Activated naive CD4-positive, alpha-beta T cell treated with anti-CD3 and anti-CD28 coated beads for 36 hours (primary cell): ENCODE measurements at regions not wholly inside any gene's neighbourhood (a gene's known extent, or its start where the extent isn't known, plus 50 kb on each side); places are given as distances from the start of the nearest gene placed in this dataset.

Experiments
- CTCF ChIA-PET: fragments of 350-600 bp; sonication (Branson Sonifier 250); formaldehyde crosslinking; loops from one replicate; lab custom pipeline; 2021; ENCODE audit warnings: antibody characterized with exemption; lab: Charles Lee
- DNase-seq: peaks from one replicate; pipeline ENCODE4 v3.0.0-alpha.2; 2020
- H3K27ac Mint-ChIP-seq: one replicate; pipeline ENCODE4 v1.8.0; 2021; ENCODE audit warnings: mild to moderate bottlenecking, mixed read lengths
- H3K27me3 Mint-ChIP-seq: one replicate; pipeline ENCODE4 v1.8.0; 2021; ENCODE audit warnings: low read depth, mixed read lengths
- H3K36me3 Mint-ChIP-seq: one replicate; pipeline ENCODE4 v1.8.0; 2021; ENCODE audit warnings: low read depth, mixed read lengths
- H3K4me1 Mint-ChIP-seq: one replicate; pipeline ENCODE4 v1.8.0; 2021; ENCODE audit warnings: low read depth, mixed read lengths
- H3K4me3 Mint-ChIP-seq: one replicate; pipeline ENCODE4 v1.8.0; 2021; ENCODE audit warnings: mild to moderate bottlenecking, moderate library complexity, mixed read lengths
- H3K9me3 Mint-ChIP-seq: one replicate; pipeline ENCODE4 v1.8.0; 2021; ENCODE audit warnings: mixed read lengths
- intact Hi-C: fragments of 100-400 bp; cut with micrococcal nuclease; formaldehyde crosslinking; loops from one replicate; pipeline ENCODE4 v1.15.1; 2023

GRCh38 chr10:64059884-64060283 is 538.7 kb downstream of the REEP3 start:
- CTCF ChIA-PET, result interaction anchor here (0.6 to 1.7 kb wide), 2 partner anchors 189 to 193 kb away, joined by 3 read pairs; no protein-coding TSS in a partner anchor
- no peaks in the 10 kb centered on the region for H3K9me3 Mint-ChIP-seq
- no peaks in the 10 kb centered on the region for H3K36me3 Mint-ChIP-seq
- intact Hi-C loops, result no loop called here
- H3K27me3 Mint-ChIP-seq, result peaks cover 8% of the 10 kb centered on the region
- H3K27ac Mint-ChIP-seq, result no peak overlapping the region
- no peak for DNase-seq
- no peaks in the 10 kb centered on the region for H3K4me1 Mint-ChIP-seq
- H3K4me3 Mint-ChIP-seq, result no peak overlapping the region

- Mint-ChIP-seq H3K4me1 (no peaks in the 10 kb centered on the region), H3K9me3 (no peaks in the 10 kb centered on the region), H3K27ac (no peak overlapping the region), H3K4me3 (no peak overlapping the region), H3K27me3 (peaks cover 5% of the 10 kb centered on the region), H3K36me3 (no peaks in the 10 kb centered on the region)
- DNase-seq, result no peak
- CTCF ChIA-PET, result interaction anchor here (0.6 to 1.7 kb wide), 2 partner anchors 190 to 194 kb away, joined by 3 read pairs; no protein-coding TSS in a partner anchor
- intact Hi-C loops, result no loop called here
Observed at GRCh38 chr10:64060389-64060788, 539.2 kb downstream of the REEP3 start.

- DNase-seq, result no peak
- Mint-ChIP-seq H3K4me3 (no peak overlapping the region), H3K4me1 (no peaks in the 10 kb centered on the region), H3K27ac (no peak overlapping the region), H3K9me3 (no peaks in the 10 kb centered on the region), H3K36me3 (no peaks in the 10 kb centered on the region), H3K27me3 (peaks cover 4% of the 10 kb centered on the region)
- CTCF ChIA-PET, result interaction anchor here (0.7 kb wide), 1 partner anchor 18 kb away, joined by 3 read pairs; no protein-coding TSS in a partner anchor
- intact Hi-C loops, result no loop called here
Observed at GRCh38 chr10:64062793-64063192, 541.6 kb downstream of the REEP3 start.

DNA sequence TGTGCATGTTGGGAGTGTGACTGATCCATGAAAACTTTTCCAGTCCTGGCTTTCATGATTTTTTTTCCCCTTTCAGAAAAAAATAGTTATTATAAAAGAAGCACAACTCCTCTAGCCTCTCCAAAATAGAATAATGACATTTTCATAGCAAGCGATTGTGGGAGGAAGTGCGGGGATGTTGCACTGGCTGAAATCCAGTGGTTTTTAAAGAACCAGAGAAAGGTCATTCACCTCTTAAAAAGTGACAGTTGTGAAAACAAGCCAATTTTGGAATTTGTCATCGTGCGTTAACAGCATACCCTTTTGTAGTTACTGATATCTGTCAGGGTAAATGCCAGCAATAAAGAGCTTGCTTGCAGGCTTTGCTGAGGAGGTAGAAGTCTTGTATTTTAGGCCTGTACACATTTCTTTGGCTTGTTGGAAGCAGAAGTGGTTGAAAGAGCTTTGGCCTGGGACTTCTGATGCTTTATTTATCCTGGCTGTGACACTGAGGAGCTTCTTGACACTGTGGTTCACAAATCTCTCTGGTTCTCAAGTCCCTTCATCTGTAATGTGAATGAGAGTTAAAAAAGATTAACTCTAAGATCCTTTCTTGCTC is 545.9 kb downstream of the REEP3 start:
- H3K36me3 Mint-ChIP-seq, result no peaks in the 10 kb centered on the region
- DNase-seq, result no peak
- CTCF ChIA-PET, result no interaction called here
- H3K27me3 Mint-ChIP-seq, result peaks cover 9% of the 10 kb centered on the region
- no peak overlapping the region for H3K27ac Mint-ChIP-seq
- no peaks in the 10 kb centered on the region for H3K9me3 Mint-ChIP-seq
- H3K4me1 Mint-ChIP-seq, result no peaks in the 10 kb centered on the region
- H3K4me3 Mint-ChIP-seq, result no peak overlapping the region
- intact Hi-C loops, result no loop called here

- Mint-ChIP-seq H3K27me3 (peaks cover 11% of the 10 kb centered on the region), H3K36me3 (no peaks in the 10 kb centered on the region), H3K4me1 (no peaks in the 10 kb centered on the region), H3K4me3 (no peak overlapping the region), H3K9me3 (no peaks in the 10 kb centered on the region), H3K27ac (no peak overlapping the region)
- no peak for DNase-seq
- intact Hi-C loops, result no loop called here
- CTCF ChIA-PET, result no interaction called here
Observed at GRCh38 chr10:64067859-64068258, 546.7 kb downstream of the REEP3 start.

GRCh38 chr10:64070241-64070640 is 549.0 kb downstream of the REEP3 start:
- Mint-ChIP-seq H3K4me1 (no peaks in the 10 kb centered on the region), H3K9me3 (no peaks in the 10 kb centered on the region), H3K27me3 (peaks cover 9% of the 10 kb centered on the region), H3K27ac (no peak overlapping the region), H3K36me3 (no peaks in the 10 kb centered on the region), H3K4me3 (no peak overlapping the region)
- CTCF ChIA-PET, result no interaction called here
- no peak for DNase-seq
- intact Hi-C loops, result no loop called here

DNA sequence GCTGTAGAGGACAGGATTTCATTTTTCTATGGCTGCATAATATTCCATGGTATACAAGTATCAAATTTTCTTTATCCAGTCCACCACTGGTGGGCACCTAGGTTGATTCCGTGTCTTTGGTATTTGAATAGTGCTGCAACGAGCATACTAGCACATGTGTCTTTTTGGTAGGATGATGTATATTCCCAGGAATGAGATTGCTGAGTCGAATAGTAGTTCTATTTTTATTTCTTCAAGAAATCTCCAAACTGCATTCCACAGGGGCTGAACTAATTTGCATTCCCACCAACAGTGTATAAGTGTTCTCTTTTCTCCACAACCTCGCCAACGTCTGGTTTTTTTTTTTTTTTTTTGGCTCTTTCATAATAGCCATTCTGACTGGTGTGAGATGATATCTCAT is 550.0 kb downstream of the REEP3 start:
- CTCF ChIA-PET, result no interaction called here
- no peaks in the 10 kb centered on the region for H3K4me1 Mint-ChIP-seq
- intact Hi-C loops, result no loop called here
- no peak overlapping the region for H3K27ac Mint-ChIP-seq
- peaks cover 9% of the 10 kb centered on the region for H3K27me3 Mint-ChIP-seq
- H3K4me3 Mint-ChIP-seq, result no peak overlapping the region
- no peaks in the 10 kb centered on the region for H3K9me3 Mint-ChIP-seq
- no peak for DNase-seq
- no peaks in the 10 kb centered on the region for H3K36me3 Mint-ChIP-seq

- Mint-ChIP-seq H3K36me3 (no peaks in the 10 kb centered on the region), H3K4me1 (no peaks in the 10 kb centered on the region)
Observed at GRCh38 chr10:64075604-64076003, 554.4 kb downstream of the REEP3 start.

DNA sequence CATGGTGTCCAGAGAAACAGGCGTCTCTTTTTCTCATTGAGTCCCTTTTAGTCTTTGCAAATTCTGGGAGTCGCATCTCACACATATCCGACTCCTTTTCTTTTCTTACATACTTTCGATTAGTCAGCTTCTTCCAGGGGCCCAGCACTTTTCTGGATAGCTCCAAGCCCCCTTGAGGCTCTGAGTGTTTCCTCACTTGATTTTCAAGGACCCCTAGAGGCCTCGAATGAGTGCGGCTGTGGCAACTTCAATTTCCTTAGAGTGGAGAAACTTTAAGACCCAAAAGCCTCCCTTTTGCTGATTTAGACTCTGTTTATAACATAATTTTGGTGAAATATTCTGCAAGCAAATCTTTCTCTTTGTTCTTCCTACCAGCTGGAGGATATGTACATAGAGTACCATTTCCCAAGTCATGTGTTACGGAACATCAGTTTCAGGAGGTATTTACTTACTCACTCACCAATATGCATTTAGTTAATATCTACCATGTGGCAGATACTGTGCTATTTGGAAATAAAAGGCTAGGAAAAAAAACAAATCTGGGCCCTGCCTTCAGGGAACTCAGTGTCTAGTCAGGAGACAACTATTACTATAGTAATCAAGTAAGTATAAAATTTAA is 555.2 kb downstream of the REEP3 start:
- H3K27ac Mint-ChIP-seq, result no peak overlapping the region
- no peaks in the 10 kb centered on the region for H3K9me3 Mint-ChIP-seq
- CTCF ChIA-PET, result no interaction called here
- intact Hi-C loops, result no loop called here
- no peak overlapping the region for H3K4me3 Mint-ChIP-seq
- no peak for DNase-seq
- H3K27me3 Mint-ChIP-seq, result peaks cover 7% of the 10 kb centered on the region
- H3K36me3 Mint-ChIP-seq, result no peaks in the 10 kb centered on the region
- H3K4me1 Mint-ChIP-seq, result no peaks in the 10 kb centered on the region

More at GRCh38 chr10:64075604-64076003, 554.4 kb downstream of the REEP3 start:
- Mint-ChIP-seq H3K9me3 (no peaks in the 10 kb centered on the region), H3K4me3 (no peak overlapping the region), H3K27me3 (peaks cover 7% of the 10 kb centered on the region), H3K27ac (no peak overlapping the region)
- intact Hi-C loops, result no loop called here
- CTCF ChIA-PET, result interaction anchor here (0.5 kb wide), 1 partner anchor 35 kb away, joined by 3 read pairs; no protein-coding TSS in a partner anchor
- no peak for DNase-seq

DNA sequence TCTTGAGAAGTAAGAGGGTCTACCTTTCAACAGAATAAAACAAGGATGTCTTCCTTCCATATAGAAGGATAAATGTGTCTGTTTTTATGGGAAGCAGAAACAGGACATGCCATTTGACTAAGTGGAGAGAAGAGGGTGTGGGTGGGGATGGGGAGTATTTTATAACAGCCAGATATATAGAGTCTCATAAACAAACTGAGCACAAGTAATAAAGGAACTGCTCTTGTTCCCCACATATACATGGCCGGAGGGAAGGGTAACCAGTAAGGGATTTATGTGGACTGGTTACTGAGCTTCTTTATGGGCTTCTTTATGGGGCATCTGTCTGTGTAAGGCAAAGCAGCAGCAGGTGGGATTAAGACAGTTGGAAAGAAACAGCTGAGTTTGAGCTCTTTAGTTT is 558.1 kb downstream of the REEP3 start:
- Mint-ChIP-seq H3K4me1 (no peaks in the 10 kb centered on the region), H3K27me3 (no peaks in the 10 kb centered on the region), H3K27ac (no peak overlapping the region), H3K4me3 (no peak overlapping the region), H3K36me3 (no peaks in the 10 kb centered on the region), H3K9me3 (no peaks in the 10 kb centered on the region)
- DNase-seq, result no peak
- CTCF ChIA-PET, result no interaction called here
- intact Hi-C loops, result no loop called here

DNA sequence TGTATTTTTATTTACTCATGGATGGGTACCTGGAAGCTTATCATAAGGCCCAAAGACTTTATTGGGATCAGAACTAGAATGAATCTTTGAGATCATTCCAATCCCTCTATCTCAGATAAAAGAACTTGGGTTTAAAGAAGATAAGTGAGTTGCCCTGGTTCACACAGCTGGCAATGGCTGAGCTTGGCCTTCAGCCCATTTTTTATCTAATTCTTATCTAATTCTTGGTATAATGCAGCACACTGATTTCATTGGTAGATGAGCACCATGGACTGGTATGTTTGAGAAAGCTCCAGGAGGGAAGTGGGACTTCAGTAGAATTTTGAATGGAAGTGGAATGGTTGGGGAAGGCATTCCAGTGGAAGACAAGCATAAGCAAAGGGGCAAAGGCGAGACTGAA is 558.9 kb downstream of the REEP3 start:
- CTCF ChIA-PET, result no interaction called here
- Mint-ChIP-seq H3K9me3 (no peaks in the 10 kb centered on the region), H3K27ac (no peak overlapping the region), H3K36me3 (no peaks in the 10 kb centered on the region), H3K27me3 (no peaks in the 10 kb centered on the region), H3K4me3 (no peak overlapping the region), H3K4me1 (no peaks in the 10 kb centered on the region)
- intact Hi-C loops, result no loop called here
- DNase-seq, result no peak

- no peak overlapping the region for H3K4me3 Mint-ChIP-seq
- CTCF ChIA-PET, result no interaction called here
- H3K27me3 Mint-ChIP-seq, result no peaks in the 10 kb centered on the region
- no peaks in the 10 kb centered on the region for H3K4me1 Mint-ChIP-seq
- H3K9me3 Mint-ChIP-seq, result no peaks in the 10 kb centered on the region
- H3K36me3 Mint-ChIP-seq, result no peaks in the 10 kb centered on the region
- no peak overlapping the region for H3K27ac Mint-ChIP-seq
- no peak for DNase-seq
- intact Hi-C loops, result no loop called here
Observed at GRCh38 chr10:64081947-64082482, 560.8 kb downstream of the REEP3 start.
